Type B pancreatic cell (in vitro differentiated cells): ENCODE measurements at regions not wholly inside any gene's neighbourhood (a gene's known extent, or its start where the extent isn't known, plus 50 kb on each side); places are given as distances from the start of the nearest gene placed in this dataset.

Experiments used
- DNase-seq: peaks from one replicate; pipeline ENCODE4 v3.0.0; 2021; ENCODE audit warnings: mixed read lengths; ENCODE audit not compliant: unreplicated experiment; ENCODE audit errors: extremely low spot score
- H3K27ac Mint-ChIP-seq: 2 replicates; pipeline ENCODE4 v1.8.0; 2021; ENCODE audit warnings: mild to moderate bottlenecking, mixed read lengths
- H3K27me3 Mint-ChIP-seq: 2 replicates; pipeline ENCODE4 v1.8.0; 2021; ENCODE audit warnings: mixed read lengths
- H3K36me3 Mint-ChIP-seq: 2 replicates; pipeline ENCODE4 v1.8.0; 2021; ENCODE audit warnings: mixed read lengths
- H3K4me1 Mint-ChIP-seq: one replicate; pipeline ENCODE4 v1.8.0; 2021; ENCODE audit warnings: mixed read lengths; ENCODE audit not compliant: unreplicated experiment
- H3K4me3 Mint-ChIP-seq: 2 replicates; pipeline ENCODE4 v1.8.0; 2021; ENCODE audit warnings: mild to moderate bottlenecking, mixed read lengths
- H3K9me3 Mint-ChIP-seq: 2 replicates; pipeline ENCODE4 v1.8.0; 2021; ENCODE audit warnings: mixed read lengths
- CTCF ChIP-seq: fragments of 200-600 bp; sonication (generic); conservative IDR thresholded peaks from 2 replicates; pipeline ENCODE4 v1.5.0; 2021; ENCODE audit warnings: antibody characterized with exemption, mild to moderate bottlenecking

GRCh38 chr21:39108291-39109162 lies 74.7 kb downstream of the PSMG1 start:
- no peak overlapping the region for H3K4me3 Mint-ChIP-seq
- H3K27me3 Mint-ChIP-seq = peaks cover 6% of the 10 kb centered on the region
- H3K4me1 Mint-ChIP-seq = peaks cover 15% of the 10 kb centered on the region
- no peak for TF ChIP-seq CTCF
- DNase-seq = no peak
- H3K36me3 Mint-ChIP-seq = no peaks in the 10 kb centered on the region
- peaks cover 4% of the 10 kb centered on the region for H3K9me3 Mint-ChIP-seq
- no peak overlapping the region for H3K27ac Mint-ChIP-seq

GRCh38 chr21:39107739-39108138 lies 75.5 kb downstream of the PSMG1 start:
- no peak overlapping the region for H3K4me3 Mint-ChIP-seq
- H3K4me1 Mint-ChIP-seq = peaks cover 12% of the 10 kb centered on the region
- H3K27me3 Mint-ChIP-seq = peaks cover 12% of the 10 kb centered on the region
- no peak for DNase-seq
- no peaks in the 10 kb centered on the region for H3K36me3 Mint-ChIP-seq
- no peak overlapping the region for H3K27ac Mint-ChIP-seq
- H3K9me3 Mint-ChIP-seq = peaks cover 4% of the 10 kb centered on the region
- TF ChIP-seq CTCF = no peak

GRCh38 chr21:39106881-39107462 lies 76.3 kb downstream of the PSMG1 start:
- H3K4me1 Mint-ChIP-seq = peaks cover 12% of the 10 kb centered on the region
- H3K36me3 Mint-ChIP-seq = no peaks in the 10 kb centered on the region
- H3K4me3 Mint-ChIP-seq = no peak overlapping the region
- H3K27ac Mint-ChIP-seq = peak overlapping the region; percentile 29
- TF ChIP-seq CTCF = no peak
- H3K9me3 Mint-ChIP-seq = peaks cover 4% of the 10 kb centered on the region
- DNase-seq = peak; percentile 37
- H3K27me3 Mint-ChIP-seq = peaks cover 12% of the 10 kb centered on the region

DNA sequence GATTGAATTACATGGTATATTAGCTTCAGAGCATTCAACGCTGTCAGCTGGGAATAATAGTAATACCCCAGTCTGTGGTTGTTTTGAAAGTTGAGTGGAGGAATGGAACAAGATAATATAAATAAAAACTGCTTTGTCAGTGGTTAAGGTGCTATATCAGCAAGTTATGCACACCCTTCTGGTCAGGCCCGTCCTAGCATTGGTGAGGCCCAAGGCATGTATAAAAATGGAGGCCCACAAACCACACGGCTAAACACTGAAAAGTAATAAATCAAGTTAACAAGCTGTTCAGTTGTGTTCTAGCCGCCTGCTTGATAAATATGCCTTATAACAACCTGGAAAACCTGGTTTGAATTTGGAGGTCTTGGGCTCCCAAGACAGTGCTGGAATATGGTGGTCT lies 77.4 kb downstream of the PSMG1 start:
- Mint-ChIP-seq H3K4me3 (no peak overlapping the region), H3K27me3 (peaks cover 12% of the 10 kb centered on the region), H3K27ac (peak overlapping the region; percentile 2), H3K36me3 (no peaks in the 10 kb centered on the region), H3K9me3 (peaks cover 4% of the 10 kb centered on the region), H3K4me1 (peaks cover 12% of the 10 kb centered on the region)
- TF ChIP-seq CTCF = peak; percentile 29
- peak; percentile 31 for DNase-seq

- TF ChIP-seq CTCF = no peak
- H3K27ac Mint-ChIP-seq = peak overlapping the region; percentile 2
Observed at GRCh38 chr21:39105341-39105765, 77.9 kb downstream of the PSMG1 start.

More at GRCh38 chr21:39105341-39105765, 77.9 kb downstream of the PSMG1 start:
- no peak overlapping the region for H3K4me3 Mint-ChIP-seq
- peak; percentile 15 for DNase-seq
- peaks cover 12% of the 10 kb centered on the region for H3K27me3 Mint-ChIP-seq
- peaks cover 12% of the 10 kb centered on the region for H3K4me1 Mint-ChIP-seq
- peaks cover 4% of the 10 kb centered on the region for H3K9me3 Mint-ChIP-seq
- no peaks in the 10 kb centered on the region for H3K36me3 Mint-ChIP-seq
